Breast epithelium (tissue), 4 donors: ENCODE measurements at regions not wholly inside any gene's neighbourhood (a gene's known extent, or its start where the extent isn't known, plus 50 kb on each side); places are given as distances from the start of the nearest gene placed in this dataset.

Experiments used
- DNase-seq, 2 donors: peaks; one replicate each; pipeline ENCODE4 v3.0.0-alpha.2; 2019; ENCODE audit warnings: low spot score in 2 of 2
- H3K27ac ChIP-seq, 2 donors: fragments of 200-600 bp; sonication (generic) in 1 of 2; one replicate each; pipeline ENCODE4 v1.5.1; 2016 to 2019; ENCODE audit warnings: mild to moderate bottlenecking in 1 of 2
- H3K27me3 ChIP-seq, 2 donors: fragments of 200-600 bp; sonication (generic) in 1 of 2; one replicate each; pipeline versions ENCODE4 v1.5.1 to v1.6.0; 2017 to 2019; ENCODE audit warnings: control low read depth in 1 of 2, mild to moderate bottlenecking in 1 of 2
- H3K36me3 ChIP-seq: fragments of 200-600 bp; one replicate; pipeline ENCODE4 v1.5.1; 2019
- H3K4me1 ChIP-seq, 2 donors: fragments of 200-600 bp; sonication (generic); one replicate each; pipeline ENCODE4 v1.5.1; 2016 to 2019; ENCODE audit warnings: control low read depth in 1 of 2
- H3K4me3 ChIP-seq, 3 donors: fragments of 200-600 bp; sonication (generic); 1 replicate in 2 of 3; 2 replicates in 1 of 3; pipeline ENCODE4 v1.5.1; 2016 to 2019; ENCODE audit warnings: mild to moderate bottlenecking in 3 of 3, moderate library complexity in 2 of 3
- H3K9me3 ChIP-seq, 2 donors: fragments of 200-600 bp; sonication (generic) in 1 of 2; one replicate each; pipeline ENCODE4 v1.5.1; 2016 to 2019; ENCODE audit warnings: control low read depth in 1 of 2
- POLR2A ChIP-seq: fragments of 450-650 bp; IDR thresholded peaks from one replicate; pipeline ENCODE4 v1.6.1; 2016; ENCODE audit warnings: antibody characterized with exemption, mild to moderate bottlenecking, moderate library complexity
- POLR2AphosphoS5 ChIP-seq, 3 donors: sonication (generic); formaldehyde crosslinking; IDR thresholded peaks; one replicate each; pipeline ENCODE4 v1.6.1; 2017; ENCODE audit warnings: antibody characterized with exemption in 3 of 3
- intact Hi-C: fragments of 100-400 bp; cut with DNase I; formaldehyde crosslinking; loops from one replicate; pipeline ENCODE4 v1.15.1; 2023; ENCODE audit warnings: low total_unique reads
- TF ChIP-seq, protein P1 (sequence below), 3 donors: fragments of 450-650 bp; IDR thresholded peaks; one replicate each; pipeline ENCODE4 v1.5.1; 2016 to 2017; ENCODE audit warnings: antibody characterized with exemption in 3 of 3, mild to moderate bottlenecking in 3 of 3, moderate library complexity in 3 of 3

DNA sequence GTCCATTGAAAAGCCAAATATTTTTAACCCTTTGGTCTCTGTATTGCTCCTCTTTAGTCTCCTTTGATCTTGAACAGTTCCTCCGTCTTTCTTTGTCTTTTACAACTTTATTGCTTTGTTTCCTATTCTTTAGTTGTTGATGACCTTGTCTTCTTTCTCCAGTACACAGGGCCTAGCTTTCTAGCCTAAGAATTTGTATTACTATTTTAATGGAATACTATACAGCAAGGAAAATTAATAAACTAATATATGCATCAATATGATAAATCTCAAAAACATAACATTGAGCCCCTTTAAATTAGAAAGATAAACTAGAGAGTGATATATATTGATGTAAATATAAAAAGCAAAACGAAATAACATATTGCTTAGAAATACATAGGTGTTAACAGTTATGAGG is 88.7 kb downstream of the NR1D2 start:
- Histone ChIP-seq H3K36me3 (no peaks in the 10 kb centered on the region), H3K27me3 (no peaks in the 10 kb centered on the region), H3K9me3 (peaks cover 0 to 4% of the 10 kb centered on the region in 2 donors), H3K4me1 (no peaks in the 10 kb centered on the region), H3K27ac (no peak overlapping the region), H3K4me3 (no peak overlapping the region)
- DNase-seq = no peak
- intact Hi-C loops = no loop called here
- TF ChIP-seq POLR2AphosphoS5 (IDR thresholded peaks at IDR 0.05) (no peak), POLR2A (no peak)
- TF ChIP-seq, protein P1, sequence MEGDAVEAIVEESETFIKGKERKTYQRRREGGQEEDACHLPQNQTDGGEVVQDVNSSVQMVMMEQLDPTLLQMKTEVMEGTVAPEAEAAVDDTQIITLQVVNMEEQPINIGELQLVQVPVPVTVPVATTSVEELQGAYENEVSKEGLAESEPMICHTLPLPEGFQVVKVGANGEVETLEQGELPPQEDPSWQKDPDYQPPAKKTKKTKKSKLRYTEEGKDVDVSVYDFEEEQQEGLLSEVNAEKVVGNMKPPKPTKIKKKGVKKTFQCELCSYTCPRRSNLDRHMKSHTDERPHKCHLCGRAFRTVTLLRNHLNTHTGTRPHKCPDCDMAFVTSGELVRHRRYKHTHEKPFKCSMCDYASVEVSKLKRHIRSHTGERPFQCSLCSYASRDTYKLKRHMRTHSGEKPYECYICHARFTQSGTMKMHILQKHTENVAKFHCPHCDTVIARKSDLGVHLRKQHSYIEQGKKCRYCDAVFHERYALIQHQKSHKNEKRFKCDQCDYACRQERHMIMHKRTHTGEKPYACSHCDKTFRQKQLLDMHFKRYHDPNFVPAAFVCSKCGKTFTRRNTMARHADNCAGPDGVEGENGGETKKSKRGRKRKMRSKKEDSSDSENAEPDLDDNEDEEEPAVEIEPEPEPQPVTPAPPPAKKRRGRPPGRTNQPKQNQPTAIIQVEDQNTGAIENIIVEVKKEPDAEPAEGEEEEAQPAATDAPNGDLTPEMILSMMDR (IDR thresholded peaks at IDR 0.05) = no peak

DNA sequence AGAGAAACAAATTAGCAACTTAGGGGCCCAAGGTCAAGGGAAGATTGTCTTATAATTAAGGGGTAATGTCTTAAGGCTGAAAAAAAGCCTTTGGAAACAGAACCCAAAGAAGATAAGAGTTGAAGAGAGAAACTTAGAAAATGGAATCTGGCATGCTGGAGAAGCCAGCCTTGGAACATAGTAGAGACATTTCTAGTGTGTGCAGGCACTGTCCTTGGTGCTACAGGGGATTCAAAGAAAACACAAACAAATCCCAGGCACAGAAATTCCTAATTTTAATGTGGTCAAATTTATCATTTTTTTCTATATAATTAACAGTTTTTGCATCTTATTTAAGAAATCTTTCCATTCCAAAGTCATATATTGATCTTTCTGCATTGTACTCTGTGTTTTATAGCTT is 89.4 kb downstream of the NR1D2 start:
- TF ChIP-seq POLR2AphosphoS5 (IDR thresholded peaks at IDR 0.05) = no peak
- TF ChIP-seq POLR2A = no peak
- TF ChIP-seq, protein P1 (IDR thresholded peaks at IDR 0.05) = no peak
- Histone ChIP-seq H3K4me3 (no peak overlapping the region), H3K36me3 (no peaks in the 10 kb centered on the region), H3K27me3 (no peaks in the 10 kb centered on the region), H3K9me3 (peaks cover 0 to 4% of the 10 kb centered on the region in 2 donors), H3K27ac (no peak overlapping the region), H3K4me1 (no peaks in the 10 kb centered on the region)
- intact Hi-C loops = no loop called here
- no peak for DNase-seq

DNA sequence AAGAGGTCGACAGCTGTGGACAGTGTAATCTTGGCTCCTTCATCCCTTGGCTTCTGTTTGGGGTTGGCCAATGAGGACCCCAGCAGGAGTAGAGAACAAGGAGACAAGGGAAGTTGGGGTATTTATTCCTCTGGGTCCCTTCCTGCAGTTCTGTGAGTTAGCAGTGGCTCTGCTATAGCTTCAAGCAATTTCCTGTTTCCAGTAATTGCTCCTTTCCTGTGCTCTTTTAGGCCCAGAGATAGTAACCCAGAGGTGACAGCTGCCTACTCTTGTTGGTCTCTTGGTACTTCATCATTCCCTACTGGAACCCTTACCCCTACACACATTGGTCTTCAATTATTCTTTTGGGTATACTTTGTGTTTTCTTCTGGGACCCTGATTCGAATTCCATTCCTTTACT is 92.9 kb downstream of the NR1D2 start:
- H3K27ac ChIP-seq = no peak overlapping the region
- H3K36me3 ChIP-seq = no peaks in the 10 kb centered on the region
- no peak overlapping the region for H3K4me3 ChIP-seq
- H3K4me1 ChIP-seq = no peaks in the 10 kb centered on the region
- no peaks in the 10 kb centered on the region for H3K27me3 ChIP-seq
- TF ChIP-seq, protein P1 (IDR thresholded peaks at IDR 0.05) = no peak
- TF ChIP-seq POLR2A (no peak), POLR2AphosphoS5 (IDR thresholded peaks at IDR 0.05) (no peak)
- DNase-seq = no peak
- intact Hi-C loops = no loop called here
- no peaks in the 10 kb centered on the region for H3K9me3 ChIP-seq

DNA sequence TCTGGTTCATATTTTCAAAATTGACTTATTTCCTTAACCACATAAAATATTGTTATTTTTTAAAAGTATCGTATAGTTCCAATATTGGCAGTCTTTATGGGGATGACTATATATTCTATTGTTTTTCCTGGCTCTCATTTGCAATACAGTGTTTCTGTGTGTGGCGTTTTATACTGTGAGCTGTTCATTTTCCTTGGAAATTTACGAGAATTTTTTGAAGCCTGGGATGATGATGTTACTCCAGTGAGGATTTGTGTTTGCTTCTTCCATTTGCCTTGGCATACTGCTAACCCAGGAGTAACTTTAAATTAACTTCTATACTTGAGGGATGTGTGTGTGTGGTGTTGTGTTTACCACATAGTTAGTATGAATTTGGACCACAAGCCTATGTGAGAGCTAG is 95.2 kb downstream of the NR1D2 start:
- Histone ChIP-seq H3K4me1 (no peaks in the 10 kb centered on the region), H3K9me3 (no peaks in the 10 kb centered on the region), H3K4me3 (no peak overlapping the region), H3K27ac (no peak overlapping the region), H3K36me3 (no peaks in the 10 kb centered on the region), H3K27me3 (no peaks in the 10 kb centered on the region)
- intact Hi-C loops = no loop called here
- no peak for DNase-seq
- no peak for TF ChIP-seq POLR2A
- TF ChIP-seq, protein P1 (IDR thresholded peaks at IDR 0.05) = no peak
- TF ChIP-seq POLR2AphosphoS5 (IDR thresholded peaks at IDR 0.05) = no peak

DNA sequence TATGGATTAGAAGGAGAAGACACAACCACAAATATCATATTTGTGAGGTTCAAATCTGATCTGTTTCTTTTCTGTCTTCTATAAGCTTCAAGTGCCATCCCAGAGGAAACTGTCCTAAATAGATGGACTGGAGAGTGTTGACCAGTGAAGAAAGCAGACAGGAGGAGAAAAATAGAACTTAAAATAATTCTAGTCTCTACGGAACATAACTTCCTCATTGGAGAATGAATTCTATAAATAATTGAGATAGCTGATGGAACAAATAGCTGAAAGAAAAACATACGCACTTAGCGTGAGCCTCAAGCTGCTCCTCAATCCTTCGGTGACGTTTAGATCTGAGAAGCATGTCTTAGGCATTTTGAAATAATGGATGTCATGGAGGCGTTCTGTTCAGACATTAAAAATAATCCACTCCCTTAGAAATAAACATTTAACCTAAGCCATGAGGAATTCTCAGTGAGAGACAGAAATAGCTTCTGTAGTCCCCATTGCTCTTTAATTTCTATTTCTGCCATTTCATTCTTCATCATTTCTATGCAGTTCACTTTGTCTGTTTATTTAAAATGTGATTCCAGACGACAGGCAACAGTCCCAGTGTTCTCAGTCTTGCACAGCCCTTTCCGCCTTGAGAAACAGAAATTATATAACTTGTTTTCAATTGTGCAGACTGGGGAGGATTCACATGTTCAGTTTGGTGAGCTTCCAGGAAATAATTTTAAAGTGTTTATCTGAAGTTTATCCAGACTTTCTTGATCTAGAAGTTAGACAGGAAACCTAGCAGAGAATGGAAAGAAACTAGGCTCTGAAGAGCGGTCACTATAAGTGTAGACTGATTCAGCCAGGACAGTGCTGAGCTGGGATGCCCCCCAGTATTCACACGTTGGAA is 97.3 kb downstream of the NR1D2 start:
- Histone ChIP-seq H3K36me3 (no peaks in the 10 kb centered on the region), H3K27me3 (no peaks in the 10 kb centered on the region), H3K9me3 (no peaks in the 10 kb centered on the region), H3K4me3 (peak overlapping the region; percentile 7 to 14 (median 8)), H3K27ac (peak overlapping the region; percentile 66 to 82), H3K4me1 (no peaks in the 10 kb centered on the region)
- TF ChIP-seq, protein P1 (IDR thresholded peaks at IDR 0.05) = no peak
- TF ChIP-seq POLR2AphosphoS5 (IDR thresholded peaks at IDR 0.05) (no peak), POLR2A (no peak)
- DNase-seq = no peak
- intact Hi-C loops = no loop called here
